ENCODE measurements at regions not wholly inside any gene's neighbourhood (a gene's known extent, or its start where the extent isn't known, plus 50 kb on each side); places are given as distances from the start of the nearest gene placed in this dataset.

GRCh38 chr11:26062660-26063059, 269.3 kb upstream of the ANO3 start:
- no peak for DNase-seq

GRCh38 chr11:26063915-26064314, 268.0 kb upstream of the ANO3 start:
- DNase-seq: no peak

DNA sequence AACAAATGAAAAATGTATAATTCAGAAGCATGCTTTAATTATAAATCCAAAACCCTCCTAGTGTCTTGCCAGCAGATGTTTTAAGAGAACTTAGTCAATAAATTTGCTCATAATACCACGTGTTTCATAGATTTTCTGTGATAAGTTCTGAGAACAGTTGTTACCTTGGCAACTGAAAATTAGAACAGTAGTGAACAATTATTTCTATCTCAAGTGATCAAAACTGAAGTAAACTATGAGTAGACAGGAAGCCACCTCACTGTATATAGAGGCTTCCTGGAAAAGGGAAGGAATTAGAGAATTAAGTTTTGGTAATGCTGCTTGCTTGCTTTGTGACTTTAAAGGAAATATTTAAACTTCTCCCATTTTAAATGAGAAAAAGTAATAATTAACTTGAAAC, 266.0 kb upstream of the ANO3 start:
- DNase-seq: no peak

DNA sequence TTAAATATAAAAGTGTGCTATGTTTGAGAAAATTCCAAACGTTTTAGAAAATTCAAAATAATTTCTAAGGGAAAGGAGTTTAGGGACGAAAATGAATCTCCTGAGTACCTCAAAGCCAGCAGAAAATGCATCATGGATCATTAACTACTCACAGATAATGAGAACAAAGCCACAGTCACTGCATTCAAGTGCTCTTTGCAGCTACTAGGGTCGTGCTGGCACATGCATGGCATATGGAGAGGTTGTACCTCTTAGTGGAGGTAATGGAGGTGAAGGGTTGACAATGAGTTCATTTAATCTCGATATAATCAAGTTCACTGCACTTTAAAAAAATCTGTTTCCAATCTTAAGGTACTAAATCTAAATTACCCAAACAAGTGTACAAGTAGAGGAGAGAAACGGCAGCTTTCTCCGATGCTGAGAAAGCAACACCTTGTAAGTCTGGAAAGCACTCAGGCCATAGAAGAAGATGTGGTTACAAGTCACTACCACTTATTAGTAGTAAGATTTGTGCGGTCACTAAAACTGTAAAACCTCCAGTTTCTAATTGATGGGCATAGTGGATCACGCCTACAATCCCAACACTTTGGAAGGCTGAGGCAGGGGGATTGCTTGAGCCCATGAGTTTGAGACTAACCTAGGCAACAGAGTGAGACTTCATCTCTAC, 261.1 kb upstream of the ANO3 start:
- peak; percentile 13 for DNase-seq

DNA sequence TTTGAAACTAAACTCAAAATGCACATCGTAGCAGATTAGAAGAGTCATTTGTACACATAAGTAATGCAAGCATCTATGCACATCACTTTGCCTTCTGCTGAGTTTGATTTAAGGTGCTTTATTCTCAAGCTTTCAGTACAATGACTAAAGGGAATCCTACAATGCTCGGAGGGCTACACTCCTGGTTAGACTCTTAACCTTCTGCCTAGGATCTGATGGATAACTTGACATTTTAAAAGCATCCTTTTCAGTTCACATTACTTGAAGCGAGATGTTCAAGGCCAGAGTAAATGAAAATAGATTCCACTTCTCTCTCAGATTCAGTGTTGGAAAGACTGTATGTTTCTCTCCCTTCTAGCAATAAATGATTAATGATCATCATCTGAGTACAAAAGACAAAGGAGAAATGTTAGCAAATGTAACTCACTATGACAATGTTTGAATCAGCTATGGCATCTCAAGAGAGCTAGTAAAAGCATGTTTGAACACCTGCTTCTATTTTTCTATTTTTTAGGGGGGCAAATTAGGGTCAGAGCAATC, 259.2 kb upstream of the ANO3 start:
- DNase-seq: no peak

- no peak for DNase-seq
Observed at GRCh38 chr11:26073646-26074045, 258.3 kb upstream of the ANO3 start.

GRCh38 chr11:26076233-26076990, 255.5 kb upstream of the ANO3 start:
- no peak for DNase-seq

DNA sequence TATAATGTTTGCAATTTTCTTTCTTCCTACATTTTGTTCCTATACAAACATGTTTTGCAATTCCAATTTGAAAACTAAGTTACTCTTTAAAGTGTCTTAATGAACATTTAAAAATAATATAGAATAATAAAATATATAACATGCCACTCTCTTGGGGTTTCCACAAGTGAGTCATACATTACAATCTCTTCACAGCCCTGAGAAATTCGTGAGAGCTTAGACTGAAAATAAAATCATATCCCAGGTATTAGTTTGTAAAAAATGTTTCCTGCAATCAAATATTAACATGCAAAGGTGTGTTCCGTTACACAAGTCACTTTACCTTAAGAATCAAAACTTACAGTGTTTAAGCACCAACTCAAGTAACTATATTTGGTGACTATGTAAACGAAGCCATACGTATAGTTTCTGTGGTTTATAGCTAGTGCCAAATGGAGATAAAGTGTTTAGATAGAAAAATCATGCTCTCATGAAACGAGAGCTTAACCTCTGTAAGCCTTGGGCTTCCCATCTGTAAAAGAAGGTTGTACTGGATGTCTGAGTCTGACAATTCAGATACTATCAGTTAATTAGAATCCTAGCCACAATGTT, 253.6 kb upstream of the ANO3 start:
- no peak for DNase-seq

DNA sequence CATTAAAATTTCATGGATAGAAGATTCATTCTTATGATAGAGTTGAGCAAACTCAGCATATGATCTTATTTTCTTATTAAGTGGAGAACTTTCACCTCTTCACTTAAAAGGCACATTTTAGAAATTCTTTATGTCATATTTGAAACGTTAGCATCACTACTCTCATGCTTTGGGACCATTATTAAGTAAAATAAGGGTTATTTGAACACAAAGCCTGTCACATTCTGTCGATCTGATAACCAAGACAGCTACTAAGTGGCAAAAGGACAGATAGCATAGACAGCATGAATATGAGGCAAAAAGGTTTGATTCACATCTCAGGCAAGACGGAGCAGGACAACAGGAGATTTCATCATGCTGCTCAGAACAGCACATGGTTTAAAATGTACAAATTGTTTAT, 247.6 kb upstream of the ANO3 start:
- DNase-seq: no peak

- DNase-seq: peak; percentile 9
Observed at GRCh38 chr11:26086028-26086427, 245.9 kb upstream of the ANO3 start.

GRCh38 chr11:26087120-26087935, 244.6 kb upstream of the ANO3 start:
- no peak for DNase-seq

DNA sequence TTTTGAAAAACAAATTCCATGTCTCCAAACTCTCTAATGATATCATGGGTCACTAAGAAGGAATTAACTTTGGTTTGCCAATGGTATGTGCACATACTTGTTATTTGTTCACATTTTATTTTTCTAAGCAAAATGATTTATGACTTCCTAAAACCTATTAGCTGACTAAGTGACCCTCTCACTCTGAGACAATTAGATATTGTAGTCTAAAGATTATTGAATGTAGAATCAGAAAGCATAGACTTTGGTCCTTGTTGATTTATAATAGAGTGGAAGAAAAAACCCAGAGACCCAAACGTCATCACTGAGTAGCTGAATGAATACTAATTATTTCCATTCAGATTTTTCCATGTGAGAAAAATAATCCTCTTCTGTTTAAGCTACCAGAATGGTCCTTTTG, 243.5 kb upstream of the ANO3 start:
- DNase-seq: no peak

GRCh38 chr11:26090651-26091050, 241.3 kb upstream of the ANO3 start:
- DNase-seq: no peak

DNA sequence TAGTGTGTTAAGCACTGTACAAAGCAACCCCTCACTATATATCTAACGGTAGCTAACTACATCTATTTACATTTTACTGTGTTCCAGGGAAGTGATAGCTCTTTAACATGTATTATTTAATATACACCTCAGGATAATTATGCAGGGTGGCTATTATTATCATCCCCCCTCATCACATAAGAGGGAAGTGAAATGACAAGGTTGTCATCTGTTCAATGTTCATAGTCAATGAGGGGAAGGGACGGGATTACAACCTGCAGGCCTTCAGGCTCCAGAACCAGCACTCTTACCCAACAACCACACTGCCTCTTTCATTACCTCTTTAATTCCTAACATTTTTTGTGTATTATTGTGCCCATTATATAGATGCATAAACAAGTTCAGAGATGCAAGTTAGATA, 238.7 kb upstream of the ANO3 start:
- no peak for DNase-seq

GRCh38 chr11:26095340-26095739, 236.6 kb upstream of the ANO3 start:
- no peak for DNase-seq

- DNase-seq: no peak
Observed at GRCh38 chr11:26096451-26096850, 235.5 kb upstream of the ANO3 start.

GRCh38 chr11:26102325-26102724, 229.6 kb upstream of the ANO3 start:
- DNase-seq: no peak

DNA sequence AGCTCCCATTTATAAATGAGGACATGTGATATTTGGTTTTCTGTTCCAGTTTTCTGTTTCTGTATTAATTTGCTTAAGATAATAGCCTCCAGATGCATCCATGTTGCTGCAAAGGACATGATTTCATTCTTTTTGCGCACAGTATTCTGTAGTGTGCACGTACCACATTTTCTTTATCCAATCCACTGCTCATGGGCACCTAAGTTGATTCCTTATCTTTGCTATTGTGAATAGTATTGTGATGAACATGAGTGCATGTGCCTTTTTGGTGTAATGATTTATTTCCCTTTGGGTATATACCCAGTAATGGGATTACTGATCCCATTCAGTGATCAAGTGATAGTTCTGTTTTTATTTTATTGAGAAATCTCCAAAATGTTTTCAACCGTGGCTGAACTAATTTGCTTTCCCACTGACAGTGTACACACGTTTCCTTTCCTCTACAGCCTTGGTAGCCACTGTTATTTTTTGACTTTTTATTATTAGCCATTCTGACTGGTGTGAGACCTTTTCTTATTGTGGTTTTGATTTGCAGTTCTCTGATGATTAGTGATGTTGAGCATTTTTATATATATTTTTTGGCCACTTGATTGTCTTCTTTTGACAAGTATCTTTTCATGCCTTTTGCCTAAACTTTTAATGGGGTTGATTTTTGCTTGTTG, 226.0 kb upstream of the ANO3 start:
- no peak for DNase-seq

GRCh38 chr11:26106726-26107125, 225.2 kb upstream of the ANO3 start:
- no peak for DNase-seq

GRCh38 chr11:26109658-26110368, 222.1 kb upstream of the ANO3 start:
- no peak for DNase-seq

GRCh38 chr11:26112264-26112663, 219.7 kb upstream of the ANO3 start:
- DNase-seq: no peak

DNA sequence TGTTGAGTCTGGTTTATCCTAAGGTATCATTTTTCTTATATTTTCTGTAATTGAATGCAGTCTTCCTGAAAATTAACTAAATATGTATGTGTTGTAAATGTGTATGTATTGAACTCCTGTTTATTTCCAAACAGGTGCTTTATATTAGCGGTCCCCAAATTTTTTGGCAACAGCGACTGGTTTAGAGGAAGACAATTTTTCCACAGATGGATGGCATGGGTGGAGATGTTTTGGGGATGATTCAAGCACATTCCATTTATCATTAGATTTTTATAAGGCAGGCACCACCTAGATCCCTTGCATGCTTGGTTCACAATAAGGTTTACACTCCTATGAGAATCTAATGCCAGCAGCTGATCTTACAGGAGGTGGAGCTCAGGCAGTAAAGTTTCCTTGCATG, 210.5 kb upstream of the ANO3 start:
- DNase-seq: no peak

All from NCI-H1436 (cell line).